CD4-positive, alpha-beta T cell treated with Interleukin-12 subunit alpha and Interleukin-12 subunit beta, for 1 hour (primary cell): ENCODE measurements at regions not wholly inside any gene's neighbourhood (a gene's known extent, or its start where the extent isn't known, plus 50 kb on each side); places are given as distances from the start of the nearest gene placed in this dataset.

ENCODE experiments used
- DNase-seq: peaks from one replicate; pipeline ENCODE4 v3.0.0-alpha.2; 2020

- no peak for DNase-seq
These were observed 373.1 kb upstream of the HS3ST1 start for GRCh38 chr4:11801466-11802446.

GRCh38 chr4:11799196-11799595 lies 370.5 kb upstream of the HS3ST1 start:
- DNase-seq, result no peak

- no peak for DNase-seq
These were observed 363.1 kb upstream of the HS3ST1 start for GRCh38 chr4:11791797-11792196.

DNA sequence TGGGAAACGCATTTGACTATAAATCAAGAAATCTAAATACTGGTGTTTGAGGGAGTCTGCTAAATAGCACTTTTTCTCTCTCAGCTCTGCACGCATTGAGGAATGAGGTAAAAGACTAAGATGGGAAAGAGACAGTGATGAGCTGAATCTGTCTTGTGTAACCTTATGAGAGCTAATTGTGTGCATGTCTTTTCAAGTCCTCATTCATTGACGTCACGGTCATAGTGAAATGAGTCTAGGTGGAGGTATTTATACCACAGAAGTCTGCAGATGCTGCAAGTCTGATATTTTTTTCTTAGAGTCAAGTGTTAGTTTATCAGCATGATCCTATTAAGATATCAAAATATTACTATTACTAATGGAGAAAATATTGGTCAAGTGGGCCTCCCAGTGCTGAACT lies 361.5 kb upstream of the HS3ST1 start:
- no peak for DNase-seq

DNA sequence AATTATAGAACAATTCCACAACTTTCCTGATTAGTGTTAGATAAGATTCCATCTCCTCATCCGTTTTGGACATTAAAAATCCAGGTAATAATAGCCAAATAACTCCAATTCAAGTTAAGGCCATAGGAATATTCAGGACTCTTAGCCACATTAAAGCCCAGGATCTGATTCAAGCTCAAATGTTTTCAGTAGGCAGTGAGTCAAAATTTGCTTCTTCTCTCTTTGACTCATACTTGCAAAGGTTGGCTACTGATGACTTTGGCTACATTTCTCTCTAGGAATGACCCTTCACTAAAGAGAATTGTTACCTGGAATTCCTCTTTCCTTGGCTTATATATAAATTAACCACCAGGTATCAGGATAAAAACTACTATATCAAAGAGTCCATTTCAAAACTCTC lies 354.9 kb upstream of the HS3ST1 start:
- DNase-seq, result no peak

- DNase-seq, result no peak
These were observed 354.2 kb upstream of the HS3ST1 start for GRCh38 chr4:11782859-11783258.

GRCh38 chr4:11777447-11777846 lies 348.8 kb upstream of the HS3ST1 start:
- no peak for DNase-seq

DNA sequence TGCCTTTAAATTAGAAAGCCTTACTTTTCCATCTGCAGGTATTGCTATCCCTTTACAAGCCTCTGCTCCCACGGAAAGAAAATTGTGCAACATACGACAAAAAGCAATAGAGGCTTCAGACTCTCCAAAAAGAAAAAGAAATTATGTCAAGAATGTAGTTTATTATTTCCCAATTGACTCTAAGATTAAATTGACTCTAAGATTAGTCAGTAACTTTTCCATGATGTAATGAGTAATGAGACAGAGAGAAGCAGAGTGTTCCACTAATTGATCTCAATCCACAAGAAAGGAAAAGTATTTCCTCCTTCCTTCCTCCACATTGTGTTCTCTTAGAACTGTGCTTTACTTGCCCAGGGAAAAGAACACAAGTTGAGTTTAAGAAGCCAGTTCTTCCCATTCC lies 345.7 kb upstream of the HS3ST1 start:
- no peak for DNase-seq

DNA sequence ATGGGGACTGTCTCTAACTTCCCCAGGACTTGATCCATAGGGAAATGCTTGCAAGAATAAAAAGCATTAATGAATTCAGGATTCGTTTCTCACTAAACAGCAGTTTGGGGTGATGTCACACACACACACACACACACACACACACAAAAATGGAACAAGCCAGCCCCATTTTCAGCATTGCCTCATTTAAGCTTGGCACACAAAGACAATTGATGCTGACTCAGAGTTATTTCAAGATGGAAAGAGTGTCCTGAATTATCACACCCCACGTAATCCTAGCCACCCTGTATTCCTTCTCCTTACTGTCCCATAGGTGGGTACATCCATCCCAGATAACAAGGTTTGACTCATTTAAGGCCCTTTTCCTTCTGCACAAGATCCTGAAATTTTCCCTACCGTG lies 345.1 kb upstream of the HS3ST1 start:
- no peak for DNase-seq

- no peak for DNase-seq
These were observed 340.7 kb upstream of the HS3ST1 start for GRCh38 chr4:11769434-11769833.

GRCh38 chr4:11768251-11768972 lies 339.7 kb upstream of the HS3ST1 start:
- DNase-seq, result no peak

DNA sequence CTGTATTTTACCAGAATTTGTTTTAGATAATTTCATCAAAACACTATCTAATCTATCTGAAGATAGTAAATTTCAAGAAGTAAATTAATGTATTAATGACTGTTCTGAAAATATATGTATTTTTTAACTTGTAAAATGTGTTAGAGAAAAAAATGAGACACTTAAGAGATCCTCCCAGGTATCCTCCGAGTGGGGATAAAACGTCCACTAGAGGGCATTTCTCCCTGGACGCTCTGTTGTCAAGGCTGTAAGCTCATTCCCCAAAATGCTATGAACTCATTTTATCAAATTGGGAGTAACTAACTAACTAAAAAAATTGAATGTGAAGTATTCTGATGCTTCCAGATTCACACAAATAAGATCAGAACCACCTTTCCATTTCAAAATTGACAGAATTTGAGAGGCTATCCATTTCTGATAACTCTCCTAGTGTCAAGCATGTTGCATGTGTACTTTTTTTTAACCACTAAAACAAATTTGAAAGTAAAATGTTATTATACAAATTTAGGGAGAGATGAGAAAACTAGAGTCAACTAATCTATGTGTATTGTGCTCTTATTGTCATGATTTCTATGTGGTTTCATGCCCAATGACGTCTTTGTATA lies 337.3 kb upstream of the HS3ST1 start:
- peak; percentile 4 for DNase-seq

- DNase-seq, result no peak
These were observed 319.6 kb upstream of the HS3ST1 start for GRCh38 chr4:11748164-11748872.

DNA sequence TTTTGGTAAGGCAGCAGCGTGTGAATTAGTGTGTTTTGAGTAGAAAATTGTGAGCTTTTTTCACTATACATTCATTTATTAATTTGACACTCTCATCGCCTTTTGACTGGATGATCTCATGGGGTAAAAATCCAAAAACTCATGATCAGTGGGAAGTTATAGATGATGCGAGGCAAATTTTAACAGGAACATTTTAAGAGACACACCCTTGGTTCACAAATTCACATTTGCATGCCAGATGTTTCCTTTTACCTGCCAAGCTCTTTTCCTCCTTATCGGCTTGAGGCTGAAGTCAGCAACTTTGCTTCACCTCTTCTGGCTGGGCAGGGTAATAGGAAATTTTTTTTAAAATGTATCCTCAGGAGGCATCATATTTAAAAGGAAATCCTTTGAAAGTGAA lies 318.0 kb upstream of the HS3ST1 start:
- DNase-seq, result no peak

- no peak for DNase-seq
These were observed 315.3 kb upstream of the HS3ST1 start for GRCh38 chr4:11743976-11744375.

GRCh38 chr4:11743236-11743635 lies 314.5 kb upstream of the HS3ST1 start:
- no peak for DNase-seq

DNA sequence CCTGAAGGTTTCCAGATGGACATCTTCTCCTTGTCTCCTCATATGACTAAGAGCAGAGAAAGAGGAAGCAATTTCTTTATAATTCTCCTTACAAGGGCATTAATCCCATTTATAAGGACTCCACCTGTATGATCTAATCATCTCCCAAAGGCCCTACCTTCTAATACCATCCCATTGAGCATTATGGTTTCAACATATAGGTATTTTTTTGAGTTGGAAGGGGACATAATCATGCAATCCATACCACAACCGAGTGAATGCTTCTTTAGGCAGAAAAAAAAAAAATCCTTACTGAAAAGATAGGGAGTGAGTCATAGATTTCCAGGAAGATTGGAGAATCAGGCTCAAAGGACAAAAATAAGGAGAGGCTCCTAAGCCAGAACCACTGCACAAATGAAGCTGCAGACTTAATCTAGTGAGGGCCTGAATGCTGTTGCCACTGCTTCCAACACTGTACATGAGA lies 312.5 kb upstream of the HS3ST1 start:
- no peak for DNase-seq

DNA sequence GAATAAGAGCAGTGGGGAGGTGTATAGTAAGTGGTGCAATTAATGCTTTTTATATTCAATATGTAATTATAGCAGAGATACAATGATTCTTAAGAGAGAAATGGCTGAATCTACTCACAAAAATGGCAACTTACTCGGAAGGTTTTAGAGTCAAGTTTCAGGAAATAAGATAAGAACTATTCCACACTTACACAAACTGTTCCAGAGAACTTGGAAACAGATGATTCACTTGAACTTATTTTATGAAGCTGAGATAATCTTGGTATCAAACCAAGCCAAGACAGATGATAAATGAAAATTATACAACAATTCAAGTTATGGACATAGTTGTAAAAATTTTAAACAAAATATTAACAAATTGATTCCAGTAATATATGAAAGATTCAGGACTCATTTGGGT lies 311.3 kb upstream of the HS3ST1 start:
- DNase-seq, result no peak

GRCh38 chr4:11736978-11737377 lies 308.3 kb upstream of the HS3ST1 start:
- no peak for DNase-seq

DNA sequence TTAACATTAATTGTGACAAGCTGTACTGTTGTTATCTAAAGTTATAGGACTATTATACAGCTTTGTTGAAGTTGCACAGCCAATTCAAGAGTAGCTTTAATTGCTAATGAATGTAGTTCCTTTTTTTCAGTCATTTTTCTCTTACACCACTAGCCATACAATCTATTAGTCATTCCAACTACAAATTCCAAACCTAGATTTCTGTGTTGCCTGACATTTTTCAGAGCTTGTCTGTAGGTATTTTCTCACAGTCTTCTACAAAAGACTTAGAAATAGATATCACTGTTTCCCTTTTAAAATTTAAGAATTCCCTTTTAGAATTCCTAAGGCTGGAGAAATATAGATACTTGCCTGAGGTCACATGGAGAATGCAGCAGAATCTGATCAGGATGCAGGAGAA lies 307.0 kb upstream of the HS3ST1 start:
- no peak for DNase-seq

DNA sequence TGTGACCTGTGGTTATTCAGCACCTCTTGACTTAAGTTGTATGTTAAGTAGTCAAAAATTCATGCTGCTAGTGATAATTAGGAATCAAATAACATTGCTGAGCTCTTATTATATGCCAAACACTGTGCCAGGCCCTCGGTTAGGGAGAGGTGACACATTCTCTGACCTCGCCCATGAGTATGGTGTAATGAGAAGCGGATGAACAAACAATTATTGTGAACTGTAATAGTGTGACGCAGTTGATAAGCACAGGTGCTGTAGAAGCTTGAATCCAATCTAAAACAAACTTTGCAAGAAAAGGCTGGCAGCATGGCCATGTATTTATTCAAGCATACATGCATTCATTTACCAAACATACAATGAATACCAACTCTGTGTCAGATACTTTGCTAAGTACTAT lies 303.5 kb upstream of the HS3ST1 start:
- no peak for DNase-seq

GRCh38 chr4:11730545-11730944 lies 301.9 kb upstream of the HS3ST1 start:
- DNase-seq, result no peak

DNA sequence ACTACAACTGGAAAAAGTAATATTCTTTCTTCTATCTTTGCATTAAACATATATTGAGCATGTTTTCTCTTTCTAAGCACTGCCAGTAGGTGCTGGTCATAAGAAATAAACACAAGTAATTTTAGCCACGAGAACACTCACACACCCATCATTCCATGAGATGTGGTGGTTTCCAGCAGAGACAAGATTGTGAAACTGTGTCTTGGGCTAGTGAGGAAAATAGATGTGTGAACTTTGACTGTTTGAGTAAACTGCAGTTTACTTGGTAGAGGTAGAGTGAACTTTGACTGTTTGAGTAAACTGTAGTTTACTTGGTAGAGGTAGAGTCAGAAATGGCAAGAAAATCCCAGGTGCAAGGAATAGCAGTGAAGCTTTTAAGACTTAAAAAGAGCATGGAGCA lies 300.9 kb upstream of the HS3ST1 start:
- DNase-seq, result no peak
